HFFc6 (cell line): ENCODE measurements at regions not wholly inside any gene's neighbourhood (a gene's known extent, or its start where the extent isn't known, plus 50 kb on each side); places are given as distances from the start of the nearest gene placed in this dataset.

ENCODE experiments used
- DNase-seq: peaks from one replicate; pipeline ENCODE4 v3.0.0-alpha.2; 2018
- H3K27ac Mint-ChIP-seq: 2 replicates; pipeline ENCODE4 v1.8.0; 2020; ENCODE audit warnings: mild to moderate bottlenecking, mixed read lengths
- H3K27me3 Mint-ChIP-seq: 2 replicates; pipeline ENCODE4 v1.8.0; 2021; ENCODE audit warnings: mild to moderate bottlenecking, moderate library complexity, mixed read lengths; ENCODE audit not compliant: insufficient read depth
- H3K36me3 Mint-ChIP-seq: 2 replicates; pipeline ENCODE4 v1.8.0; 2021; ENCODE audit warnings: low read depth, mixed read lengths
- H3K4me1 Mint-ChIP-seq: 2 replicates; pipeline ENCODE4 v1.8.0; 2020; ENCODE audit warnings: low read depth, mixed read lengths
- H3K4me3 Mint-ChIP-seq: 2 replicates; pipeline ENCODE4 v1.8.0; 2020; ENCODE audit warnings: mild to moderate bottlenecking, moderate library complexity, mixed read lengths
- H3K9me3 Mint-ChIP-seq: 2 replicates; pipeline ENCODE4 v1.8.0; 2020; ENCODE audit warnings: mild to moderate bottlenecking, mixed read lengths
- CTCF ChIP-seq: fragments of 200-600 bp; sonication (generic); IDR thresholded peaks from 2 replicates; pipeline ENCODE4 v1.5.0; 2021; ENCODE audit warnings: antibody characterized with exemption, mild to moderate bottlenecking

GRCh38 chr20:43786885-43787284 lies 60.1 kb upstream of the GTSF1L start:
- Mint-ChIP-seq H3K4me1 (peaks cover 14% of the 10 kb centered on the region), H3K27ac (no peak overlapping the region), H3K27me3 (no peaks in the 10 kb centered on the region; the same call in none of the 2 replicates), H3K4me3 (no peak overlapping the region), H3K36me3 (peaks cover 8% of the 10 kb centered on the region), H3K9me3 (peaks cover 4% of the 10 kb centered on the region)
- DNase-seq = no peak
- TF ChIP-seq CTCF = no peak

- Mint-ChIP-seq H3K27me3 (no peaks in the 10 kb centered on the region; the same call in 1 of the 2 replicates), H3K9me3 (peaks cover 28% of the 10 kb centered on the region), H3K36me3 (peaks cover 42% of the 10 kb centered on the region), H3K4me1 (peaks cover 38% of the 10 kb centered on the region), H3K27ac (peak overlapping the region; percentile 94), H3K4me3 (no peak overlapping the region)
- DNase-seq = no peak
- no peak for TF ChIP-seq CTCF
Observed at GRCh38 chr20:43781215-43781614, 54.4 kb upstream of the GTSF1L start.

- peaks cover 38% of the 10 kb centered on the region for H3K4me1 Mint-ChIP-seq
- H3K27ac Mint-ChIP-seq = no peak overlapping the region
- H3K27me3 Mint-ChIP-seq = peaks cover 2% of the 10 kb centered on the region; the same call in 1 of the 2 replicates
- H3K36me3 Mint-ChIP-seq = peaks cover 42% of the 10 kb centered on the region
- H3K9me3 Mint-ChIP-seq = peaks cover 28% of the 10 kb centered on the region
- TF ChIP-seq CTCF = no peak
- no peak for DNase-seq
- H3K4me3 Mint-ChIP-seq = no peak overlapping the region
Observed at GRCh38 chr20:43778375-43778774, 51.6 kb upstream of the GTSF1L start.

GRCh38 chr20:43776691-43777090 lies 49.9 kb upstream of the GTSF1L start:
- DNase-seq = no peak
- peaks cover 22% of the 10 kb centered on the region for H3K4me1 Mint-ChIP-seq
- TF ChIP-seq CTCF = no peak
- H3K4me3 Mint-ChIP-seq = no peak overlapping the region
- H3K27ac Mint-ChIP-seq = no peak overlapping the region
- H3K36me3 Mint-ChIP-seq = peaks cover 36% of the 10 kb centered on the region
- peaks cover 28% of the 10 kb centered on the region for H3K9me3 Mint-ChIP-seq
- H3K27me3 Mint-ChIP-seq = peaks cover 2% of the 10 kb centered on the region; the same call in 1 of the 2 replicates
